ENCODE measurements at regions not wholly inside any gene's neighbourhood (a gene's known extent, or its start where the extent isn't known, plus 50 kb on each side); places are given as distances from the start of the nearest gene placed in this dataset.

- TF ChIP-seq, protein P1, sequence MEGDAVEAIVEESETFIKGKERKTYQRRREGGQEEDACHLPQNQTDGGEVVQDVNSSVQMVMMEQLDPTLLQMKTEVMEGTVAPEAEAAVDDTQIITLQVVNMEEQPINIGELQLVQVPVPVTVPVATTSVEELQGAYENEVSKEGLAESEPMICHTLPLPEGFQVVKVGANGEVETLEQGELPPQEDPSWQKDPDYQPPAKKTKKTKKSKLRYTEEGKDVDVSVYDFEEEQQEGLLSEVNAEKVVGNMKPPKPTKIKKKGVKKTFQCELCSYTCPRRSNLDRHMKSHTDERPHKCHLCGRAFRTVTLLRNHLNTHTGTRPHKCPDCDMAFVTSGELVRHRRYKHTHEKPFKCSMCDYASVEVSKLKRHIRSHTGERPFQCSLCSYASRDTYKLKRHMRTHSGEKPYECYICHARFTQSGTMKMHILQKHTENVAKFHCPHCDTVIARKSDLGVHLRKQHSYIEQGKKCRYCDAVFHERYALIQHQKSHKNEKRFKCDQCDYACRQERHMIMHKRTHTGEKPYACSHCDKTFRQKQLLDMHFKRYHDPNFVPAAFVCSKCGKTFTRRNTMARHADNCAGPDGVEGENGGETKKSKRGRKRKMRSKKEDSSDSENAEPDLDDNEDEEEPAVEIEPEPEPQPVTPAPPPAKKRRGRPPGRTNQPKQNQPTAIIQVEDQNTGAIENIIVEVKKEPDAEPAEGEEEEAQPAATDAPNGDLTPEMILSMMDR (IDR thresholded peaks at IDR 0.05), result no peak
- Mint-ChIP-seq H3K4me1 (no peaks in the 10 kb centered on the region), H3K27me3 (ENCODE audit: low read depth, poor library complexity) (no peaks in the 10 kb centered on the region), H3K36me3 (ENCODE audit: low read depth) (peaks cover 33% of the 10 kb centered on the region), H3K27ac (no peak overlapping the region), H3K4me3 (no peak overlapping the region), H3K9me3 (peaks cover 59% of the 10 kb centered on the region)
- no peak for DNase-seq
Measured at GRCh38 chrX:54615109-54615508, 85.1 kb downstream of the GNL3L start.

GRCh38 chrX:54633641-54634040, 103.6 kb downstream of the GNL3L start:
- TF ChIP-seq, protein P1 (IDR thresholded peaks at IDR 0.05), result no peak
- Mint-ChIP-seq H3K4me3 (no peak overlapping the region), H3K27me3 (ENCODE audit: low read depth, poor library complexity) (no peaks in the 10 kb centered on the region), H3K9me3 (peaks cover 85% of the 10 kb centered on the region), H3K27ac (no peak overlapping the region), H3K36me3 (ENCODE audit: low read depth) (peaks cover 18% of the 10 kb centered on the region), H3K4me1 (no peaks in the 10 kb centered on the region)
- no peak for DNase-seq

- H3K4me3 Mint-ChIP-seq, result peak overlapping the region; percentile 89
- peaks cover 35% of the 10 kb centered on the region for H3K4me1 Mint-ChIP-seq
- H3K9me3 Mint-ChIP-seq, result peaks cover 54% of the 10 kb centered on the region
- peaks cover 11% of the 10 kb centered on the region for H3K36me3 Mint-ChIP-seq (ENCODE audit: low read depth)
- TF ChIP-seq, protein P1 (IDR thresholded peaks at IDR 0.05), result no peak
- DNase-seq, result no peak
- peaks cover 3% of the 10 kb centered on the region for H3K27me3 Mint-ChIP-seq (ENCODE audit: low read depth, poor library complexity)
- peak overlapping the region; percentile 100 for H3K27ac Mint-ChIP-seq
Measured at GRCh38 chrX:54639018-54639345, 109.0 kb downstream of the GNL3L start.

DNA sequence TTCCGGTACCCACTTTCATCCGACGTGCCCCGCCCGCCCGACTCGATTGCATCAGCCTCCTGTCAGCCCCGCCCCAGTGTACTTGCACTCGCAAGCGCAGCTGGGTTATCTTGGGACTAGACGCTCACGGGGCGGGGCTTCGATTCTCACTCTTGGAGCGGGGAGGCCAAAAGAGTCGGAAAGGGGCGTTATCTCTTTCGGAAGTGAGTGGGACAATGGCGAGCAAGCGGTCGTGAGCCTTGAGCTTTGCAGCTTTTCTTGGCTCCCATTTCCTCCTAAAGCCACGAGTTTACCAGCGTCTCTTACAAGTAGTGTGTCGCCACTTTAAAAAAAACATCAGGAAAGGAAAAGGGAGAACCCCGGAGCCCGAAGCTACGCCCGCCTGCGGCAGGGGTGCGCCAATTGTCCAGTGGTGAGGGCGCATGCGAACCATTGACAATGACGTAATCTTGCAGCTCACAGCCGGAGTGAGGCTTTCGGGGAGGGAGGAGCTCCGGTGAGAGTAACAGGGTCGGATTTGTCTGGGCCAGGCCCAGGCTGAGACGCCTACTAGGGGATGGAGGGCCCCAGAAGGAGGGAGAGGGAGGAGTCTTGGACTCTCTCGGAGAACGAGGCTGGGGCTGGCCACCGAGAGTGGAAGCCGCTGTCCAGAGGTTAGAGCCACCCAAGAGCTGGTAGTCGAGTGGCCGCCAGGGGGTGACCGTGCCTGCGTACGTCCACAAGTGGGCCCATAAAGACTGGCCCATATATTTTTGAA, 109.5 kb downstream of the GNL3L start:
- peak; percentile 86 for DNase-seq
- H3K27me3 Mint-ChIP-seq (ENCODE audit: low read depth, poor library complexity), result peaks cover 3% of the 10 kb centered on the region
- H3K9me3 Mint-ChIP-seq, result peaks cover 51% of the 10 kb centered on the region
- TF ChIP-seq, protein P1 (IDR thresholded peaks at IDR 0.05), result peak; percentile 56
- H3K27ac Mint-ChIP-seq, result peak overlapping the region; percentile 100
- peak overlapping the region; percentile 89 for H3K4me3 Mint-ChIP-seq
- H3K36me3 Mint-ChIP-seq (ENCODE audit: low read depth), result peaks cover 11% of the 10 kb centered on the region
- H3K4me1 Mint-ChIP-seq, result peaks cover 35% of the 10 kb centered on the region

DNA sequence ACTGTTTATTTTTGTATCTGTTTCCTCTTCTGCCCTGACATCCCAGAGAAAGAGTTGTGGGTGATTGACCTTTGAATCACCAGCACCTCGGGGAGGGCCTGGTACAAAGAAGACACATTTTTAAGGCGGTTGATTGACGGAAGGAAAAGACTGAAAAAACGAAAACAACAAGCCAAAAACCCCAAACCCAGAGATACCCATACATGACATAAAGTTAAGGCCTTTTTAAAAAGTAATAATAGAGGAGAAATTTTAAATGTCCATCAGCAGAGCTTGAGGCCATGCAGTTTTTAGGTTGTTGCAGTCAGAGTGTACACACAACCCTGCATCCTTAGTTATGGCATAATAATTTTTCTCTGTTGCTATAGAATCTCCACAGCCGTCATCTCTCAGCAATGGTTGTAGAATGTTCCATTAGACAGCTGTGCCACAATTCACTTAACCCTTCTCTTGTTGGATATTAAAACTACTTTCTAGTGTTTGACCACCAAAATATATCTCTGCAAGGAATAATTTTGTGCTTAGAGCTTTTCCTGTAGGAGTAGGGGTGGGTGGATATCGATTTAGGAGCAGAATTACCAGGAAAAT, 110.2 kb downstream of the GNL3L start:
- Mint-ChIP-seq H3K4me3 (peak overlapping the region; percentile 89), H3K9me3 (peaks cover 46% of the 10 kb centered on the region), H3K27me3 (ENCODE audit: low read depth, poor library complexity) (peaks cover 3% of the 10 kb centered on the region), H3K36me3 (ENCODE audit: low read depth) (peaks cover 8% of the 10 kb centered on the region), H3K4me1 (peaks cover 35% of the 10 kb centered on the region), H3K27ac (peak overlapping the region; percentile 100)
- TF ChIP-seq, protein P1 (IDR thresholded peaks at IDR 0.05), result no peak
- DNase-seq, result no peak

- Mint-ChIP-seq H3K4me1 (peaks cover 35% of the 10 kb centered on the region), H3K36me3 (ENCODE audit: low read depth) (peaks cover 4% of the 10 kb centered on the region), H3K4me3 (peak overlapping the region; percentile 89), H3K27me3 (ENCODE audit: low read depth, poor library complexity) (peaks cover 3% of the 10 kb centered on the region), H3K27ac (peak overlapping the region; percentile 100), H3K9me3 (peaks cover 41% of the 10 kb centered on the region)
- DNase-seq, result peak; percentile 8
- TF ChIP-seq, protein P1 (IDR thresholded peaks at IDR 0.05), result no peak
Measured at GRCh38 chrX:54640736-54641135, 110.7 kb downstream of the GNL3L start.

Measured in nephron progenitor cell (in vitro differentiated cells).